GM12878 (cell line): ENCODE measurements at regions not wholly inside any gene's neighbourhood (a gene's known extent, or its start where the extent isn't known, plus 50 kb on each side); places are given as distances from the start of the nearest gene placed in this dataset.

Experiments used
- ATAC-seq: fragments of 200-7000 bp; cut with Tn5 transposase; 3 replicates; pipeline ENCODE4 v1.9.1; 2020; ENCODE audit warnings: mild to moderate bottlenecking, moderate library complexity
- BruUV-seq: library from RNA; stranded (reverse); fragments of 400-500 nt; replicated peaks from 2 replicates; lab custom pipeline; 2021; lab: Mats Ljungman, UMichigan
- CTCF ChIA-PET: fragments of 300-600 bp; sonication (Branson Sonifier 250); formaldehyde crosslinking; extraction: SDS; loops from one replicate; lab custom pipeline; 2021; ENCODE audit warnings: inconsistent platforms; lab: Yijun Ruan, JAX
- POLR2A ChIA-PET: fragments of 350-600 bp; formaldehyde crosslinking; extraction: SDS; loops from one replicate; lab custom pipeline; 2021; ENCODE audit warnings: inconsistent platforms; lab: Charles Lee
- RAD21 ChIA-PET: fragments of 300-600 bp; sonication (Branson Sonifier 250); formaldehyde crosslinking; loops from one replicate; lab custom pipeline; 2023; ENCODE audit warnings: antibody characterized with exemption; ENCODE audit not compliant: unreplicated experiment; lab: Charles Lee
- SMC1A ChIA-PET: fragments of 300-600 bp; sonication (Branson Sonifier 250); formaldehyde crosslinking; loops from one replicate; lab custom pipeline; 2023; ENCODE audit not compliant: unreplicated experiment, uncharacterized antibody; lab: Charles Lee
- DNase-seq: peaks from one replicate; pipeline ENCODE4 v3.0.0-alpha.2; 2011; ENCODE audit warnings: low read depth, low spot score
- FAIRE-seq: peaks from 3 replicates; lab custom pipeline; 2011; peaks lifted over from hg19 to GRCh38; lab: Jason Lieb, UNC
- H2AFZ ChIP-seq: 2 replicates; pipeline ENCODE4 v1.6.0; 2011; ENCODE audit warnings: low read depth, low read length, control low read depth; ENCODE audit not compliant: control insufficient read depth
- H3K27ac ChIP-seq: 2 replicates; pipeline ENCODE4 v1.5.1; 2011; ENCODE audit warnings: control low read depth; ENCODE audit not compliant: control insufficient read depth, insufficient read depth
- H3K27me3 ChIP-seq, 2 experiments: replicated peaks in 1 of 2; 2 replicates each; pipeline versions ENCODE4 v1.6.0 to v1.6.1; 2011; ENCODE audit warnings: low read length in 1 of 2; ENCODE audit not compliant: control insufficient read depth in 2 of 2, insufficient read depth in 2 of 2
- H3K36me3 ChIP-seq, 2 experiments: 2 replicates each; pipeline ENCODE4 v1.5.1; 2011; ENCODE audit warnings: low read length in 1 of 2; ENCODE audit not compliant: control insufficient read depth in 2 of 2, insufficient read depth in 2 of 2
- H3K4me1 ChIP-seq: 2 replicates; pipeline ENCODE4 v1.6.1; 2011; ENCODE audit warnings: mild to moderate bottlenecking, low read length, moderate library complexity, mixed read lengths; ENCODE audit not compliant: control insufficient read depth, insufficient read depth
- H3K4me2 ChIP-seq: 2 replicates; pipeline ENCODE4 v1.6.0; 2011; ENCODE audit warnings: control low read depth; ENCODE audit not compliant: control insufficient read depth, insufficient read depth
- H3K4me3 ChIP-seq: fragments of 200-600 bp; sonication (generic); 2 replicates; pipeline ENCODE4 v1.5.1; 2016
- H3K79me2 ChIP-seq: 2 replicates; pipeline ENCODE4 v1.6.0; 2011; ENCODE audit warnings: low read length; ENCODE audit not compliant: control insufficient read depth, insufficient read depth
- H3K9ac ChIP-seq: 2 replicates; pipeline ENCODE4 v1.8.0; 2011; ENCODE audit warnings: low read length, control low read depth, mixed read lengths; ENCODE audit not compliant: control insufficient read depth, insufficient read depth
- H3K9me3 ChIP-seq: replicated peaks from 3 replicates; pipeline ENCODE4 v1.5.1; 2011; ENCODE audit warnings: mild to moderate bottlenecking, low read length; ENCODE audit not compliant: control insufficient read depth, insufficient read depth
- H4K20me1 ChIP-seq: 2 replicates; pipeline ENCODE4 v1.6.0; 2011; ENCODE audit not compliant: control insufficient read depth, insufficient read depth
- ASH2L ChIP-seq: fragments of 300-600, 200-600 bp; sonication (generic); IDR thresholded peaks from 2 replicates; pipeline ENCODE4 v1.6.1; 2017; ENCODE audit warnings: low read depth, mild to moderate bottlenecking, borderline replicate concordance
- BRCA1 ChIP-seq: IDR thresholded peaks from 2 replicates; pipeline ENCODE4 v1.6.1; 2011; ENCODE audit warnings: low read depth, low read length, improper control_type of control experiment
- CUX1 ChIP-seq: IDR thresholded peaks from 2 replicates; pipeline ENCODE4 v1.6.1; 2012; ENCODE audit warnings: improper control_type of control experiment, low read depth, low read length; ENCODE audit not compliant: insufficient replicate concordance
- DPF2 ChIP-seq: fragments of 450-650 bp; IDR thresholded peaks from 2 replicates; pipeline ENCODE4 v1.6.1; 2017; ENCODE audit warnings: mild to moderate bottlenecking
- E2F8 ChIP-seq: fragments of 450-650 bp; IDR thresholded peaks from 2 replicates; pipeline ENCODE4 v1.6.1; 2018; ENCODE audit warnings: mild to moderate bottlenecking, low read depth, moderate library complexity; ENCODE audit not compliant: partially characterized antibody
- FOXK2 ChIP-seq: fragments of 450-650 bp; IDR thresholded peaks from 2 replicates; pipeline ENCODE4 v1.6.1; 2017; ENCODE audit warnings: mild to moderate bottlenecking, moderate library complexity
- IRF4 ChIP-seq: IDR thresholded peaks from 2 replicates; pipeline ENCODE4 v1.6.1; 2011; ENCODE audit warnings: low read depth, low read length
- IRF5 ChIP-seq: fragments of 450-650 bp; IDR thresholded peaks from 2 replicates; pipeline ENCODE4 v1.6.1; 2017; ENCODE audit warnings: borderline replicate concordance
- MEF2B ChIP-seq: fragments of 450-650 bp; IDR thresholded peaks from 2 replicates; pipeline ENCODE4 v1.6.1; 2018; ENCODE audit warnings: mild to moderate bottlenecking, moderate library complexity; ENCODE audit not compliant: partially characterized antibody, poor library complexity, severe bottlenecking
- NR2C2 ChIP-seq: IDR thresholded peaks from 2 replicates; pipeline ENCODE4 v1.6.1; 2011; ENCODE audit warnings: borderline replicate concordance, low read depth; ENCODE audit not compliant: control insufficient read depth, insufficient read length
- POLR2A ChIP-seq: IDR thresholded peaks from 2 replicates; pipeline ENCODE4 v1.6.1; 2011; ENCODE audit warnings: low read depth, mild to moderate bottlenecking, low read length
- SRF ChIP-seq, 2 experiments: IDR thresholded peaks; 2 replicates each; pipeline ENCODE4 v1.6.1; 2011; ENCODE audit warnings: low read depth in 2 of 2, low read length in 2 of 2, mild to moderate bottlenecking in 1 of 2, moderate library complexity in 1 of 2
- SUZ12 ChIP-seq: fragments of 200-600 bp; sonication (generic); IDR thresholded peaks from one replicate; pipeline ENCODE4 v1.6.1; 2018; ENCODE audit warnings: antibody characterized with exemption, mild to moderate bottlenecking; ENCODE audit not compliant: unreplicated experiment
- TCF3 ChIP-seq: IDR thresholded peaks from 2 replicates; pipeline ENCODE4 v1.6.1; 2012; ENCODE audit warnings: low read depth, mild to moderate bottlenecking, low read length, borderline replicate concordance; ENCODE audit not compliant: insufficient read depth
- ZNF207 ChIP-seq: fragments of 450-650 bp; IDR thresholded peaks from 2 replicates; pipeline ENCODE4 v1.6.1; 2014; ENCODE audit warnings: antibody characterized with exemption, mild to moderate bottlenecking, borderline replicate concordance
- WGBS: methylation state at CpG from one replicate; pipeline ENCODE4 v1.1.6; 2016; ENCODE audit warnings: low lambda C conversion rate; ENCODE audit not compliant: insufficient replicate concordance, insufficient coverage; ENCODE audit errors: missing lambda C conversion rate; 5-methylcytosine and 5-hydroxymethylcytosine counted together
- in situ Hi-C: fragments of 300-500 bp; cut with MboI; formaldehyde crosslinking; loops from 9 replicates; pipeline ENCODE4 v1.14.3; 2018; ENCODE audit warnings: mixed read lengths
- intact Hi-C: fragments of 100-400 bp; cut with micrococcal nuclease; formaldehyde crosslinking; loops from one replicate; pipeline ENCODE4 v1.14.2; 2022; ENCODE audit not compliant: unreplicated experiment

GRCh38 chrX:124269881-124270280 is 62.6 kb upstream of the TEX13D start:
- ChIA-PET SMC1A (no interaction called here), CTCF (no interaction called here), RAD21 (no interaction called here), POLR2A (no interaction called here)
- Histone ChIP-seq H3K9me3 (no peaks in the 10 kb centered on the region), H3K27ac (no peak overlapping the region), H2AFZ (no peak overlapping the region), H3K27me3 (no peaks in the 10 kb centered on the region), H3K4me2 (no peak overlapping the region), H3K79me2 (no peaks in the 10 kb centered on the region), H4K20me1 (no peaks in the 10 kb centered on the region), H3K4me3 (no peak overlapping the region), H3K4me1 (no peaks in the 10 kb centered on the region), H3K36me3 (no peaks in the 10 kb centered on the region), H3K9ac (no peak overlapping the region)
- TF ChIP-seq IRF5 (no peak), SUZ12 (no peak), E2F8 (no peak), SRF (IDR thresholded peaks at IDR 0.05; ENCODE audit: low read depth in 2 of 2, low read length in 2 of 2) (no peak), IRF4 (no peak), ZNF207 (no peak), FOXK2 (no peak), MEF2B (no peak), ASH2L (no peak), BRCA1 (no peak), CUX1 (no peak), POLR2A (no peak), DPF2 (no peak), TCF3 (no peak), NR2C2 (no peak)
- 0% methylated on average over 2 of the region's 2 CpGs for WGBS
- intact Hi-C loops (no loop called here), in situ Hi-C loops (no loop called here)
- BruUV-seq = no TSS peak
- DNase-seq (no peak), ATAC-seq (no peak), FAIRE-seq (no peak)
